Breast epithelium (tissue), 4 donors: ENCODE measurements at regions not wholly inside any gene's neighbourhood (a gene's known extent, or its start where the extent isn't known, plus 50 kb on each side); places are given as distances from the start of the nearest gene placed in this dataset.

Experiments used
- DNase-seq, 2 donors: peaks; one replicate each; pipeline ENCODE4 v3.0.0-alpha.2; 2019; ENCODE audit warnings: low spot score in 2 of 2
- H3K27ac ChIP-seq, 2 donors: fragments of 200-600 bp; sonication (generic) in 1 of 2; one replicate each; pipeline ENCODE4 v1.5.1; 2016 to 2019; ENCODE audit warnings: mild to moderate bottlenecking in 1 of 2
- H3K27me3 ChIP-seq, 2 donors: fragments of 200-600 bp; sonication (generic) in 1 of 2; one replicate each; pipeline versions ENCODE4 v1.5.1 to v1.6.0; 2017 to 2019; ENCODE audit warnings: control low read depth in 1 of 2, mild to moderate bottlenecking in 1 of 2
- H3K36me3 ChIP-seq: fragments of 200-600 bp; one replicate; pipeline ENCODE4 v1.5.1; 2019
- H3K4me1 ChIP-seq, 2 donors: fragments of 200-600 bp; sonication (generic); one replicate each; pipeline ENCODE4 v1.5.1; 2016 to 2019; ENCODE audit warnings: control low read depth in 1 of 2
- H3K4me3 ChIP-seq, 3 donors: fragments of 200-600 bp; sonication (generic); 1 replicate in 2 of 3; 2 replicates in 1 of 3; pipeline ENCODE4 v1.5.1; 2016 to 2019; ENCODE audit warnings: mild to moderate bottlenecking in 3 of 3, moderate library complexity in 2 of 3
- H3K9me3 ChIP-seq, 2 donors: fragments of 200-600 bp; sonication (generic) in 1 of 2; one replicate each; pipeline ENCODE4 v1.5.1; 2016 to 2019; ENCODE audit warnings: control low read depth in 1 of 2
- POLR2A ChIP-seq: fragments of 450-650 bp; IDR thresholded peaks from one replicate; pipeline ENCODE4 v1.6.1; 2016; ENCODE audit warnings: antibody characterized with exemption, mild to moderate bottlenecking, moderate library complexity
- POLR2AphosphoS5 ChIP-seq, 3 donors: sonication (generic); formaldehyde crosslinking; IDR thresholded peaks; one replicate each; pipeline ENCODE4 v1.6.1; 2017; ENCODE audit warnings: antibody characterized with exemption in 3 of 3
- intact Hi-C: fragments of 100-400 bp; cut with DNase I; formaldehyde crosslinking; loops from one replicate; pipeline ENCODE4 v1.15.1; 2023; ENCODE audit warnings: low total_unique reads
- TF ChIP-seq, protein P1 (sequence below), 3 donors: fragments of 450-650 bp; IDR thresholded peaks; one replicate each; pipeline ENCODE4 v1.5.1; 2016 to 2017; ENCODE audit warnings: antibody characterized with exemption in 3 of 3, mild to moderate bottlenecking in 3 of 3, moderate library complexity in 3 of 3

DNA sequence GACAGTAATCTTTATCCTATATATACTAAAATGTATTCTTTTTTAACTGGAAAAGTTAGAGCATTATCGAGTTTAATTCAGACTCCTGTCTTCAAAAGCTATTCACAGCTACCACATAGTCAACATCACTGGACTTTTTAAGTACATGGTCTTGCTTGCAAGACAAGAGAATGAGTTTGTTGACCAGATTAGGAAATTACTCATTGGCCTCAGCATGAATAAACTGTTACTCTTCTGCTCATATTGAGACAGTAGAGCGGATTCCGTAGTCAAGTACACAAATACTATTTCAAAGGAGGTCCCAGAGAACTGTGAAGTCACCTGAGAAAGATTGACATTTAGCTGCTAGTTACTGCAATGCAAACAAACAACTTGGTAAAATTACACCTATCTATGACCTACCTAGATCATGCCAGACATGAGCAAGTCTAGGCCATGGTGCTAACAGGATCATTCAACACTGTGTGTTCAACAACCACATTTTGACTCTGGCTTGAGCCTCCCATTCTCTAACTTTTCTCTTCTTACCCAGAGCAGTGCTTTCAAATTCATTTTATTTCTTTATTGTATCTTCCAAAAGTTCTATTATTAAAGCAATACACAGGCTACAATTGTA lies 280.9 kb downstream of the NEBL start:
- TF ChIP-seq POLR2A (no peak), POLR2AphosphoS5 (IDR thresholded peaks at IDR 0.05) (no peak)
- TF ChIP-seq, protein P1, sequence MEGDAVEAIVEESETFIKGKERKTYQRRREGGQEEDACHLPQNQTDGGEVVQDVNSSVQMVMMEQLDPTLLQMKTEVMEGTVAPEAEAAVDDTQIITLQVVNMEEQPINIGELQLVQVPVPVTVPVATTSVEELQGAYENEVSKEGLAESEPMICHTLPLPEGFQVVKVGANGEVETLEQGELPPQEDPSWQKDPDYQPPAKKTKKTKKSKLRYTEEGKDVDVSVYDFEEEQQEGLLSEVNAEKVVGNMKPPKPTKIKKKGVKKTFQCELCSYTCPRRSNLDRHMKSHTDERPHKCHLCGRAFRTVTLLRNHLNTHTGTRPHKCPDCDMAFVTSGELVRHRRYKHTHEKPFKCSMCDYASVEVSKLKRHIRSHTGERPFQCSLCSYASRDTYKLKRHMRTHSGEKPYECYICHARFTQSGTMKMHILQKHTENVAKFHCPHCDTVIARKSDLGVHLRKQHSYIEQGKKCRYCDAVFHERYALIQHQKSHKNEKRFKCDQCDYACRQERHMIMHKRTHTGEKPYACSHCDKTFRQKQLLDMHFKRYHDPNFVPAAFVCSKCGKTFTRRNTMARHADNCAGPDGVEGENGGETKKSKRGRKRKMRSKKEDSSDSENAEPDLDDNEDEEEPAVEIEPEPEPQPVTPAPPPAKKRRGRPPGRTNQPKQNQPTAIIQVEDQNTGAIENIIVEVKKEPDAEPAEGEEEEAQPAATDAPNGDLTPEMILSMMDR (IDR thresholded peaks at IDR 0.05): no peak

DNA sequence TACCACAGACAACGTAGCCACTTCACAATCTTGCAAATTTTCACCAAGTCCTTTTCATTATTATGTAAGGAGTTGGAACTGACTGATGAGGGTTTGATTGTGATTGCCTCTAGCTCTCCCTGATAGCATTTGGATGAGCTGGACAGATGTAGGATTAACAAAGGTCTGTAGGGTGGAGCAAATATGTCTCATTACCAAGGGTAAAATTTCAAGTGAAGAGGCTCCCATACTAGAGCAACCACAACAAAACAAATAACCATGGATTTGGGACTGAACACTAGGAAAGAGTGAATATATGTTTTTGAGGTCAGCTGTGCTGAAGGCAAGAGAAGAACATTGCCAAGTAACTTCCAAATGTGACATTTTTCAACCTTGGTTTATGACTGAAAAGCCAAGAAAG lies 281.7 kb downstream of the NEBL start:
- Histone ChIP-seq H3K4me1 (no peaks in the 10 kb centered on the region), H3K36me3 (no peaks in the 10 kb centered on the region), H3K9me3 (no peaks in the 10 kb centered on the region), H3K27me3 (no peaks in the 10 kb centered on the region), H3K27ac (no peak overlapping the region), H3K4me3 (no peak overlapping the region)
- intact Hi-C loops: no loop called here
- TF ChIP-seq POLR2A: no peak
- TF ChIP-seq, protein P1 (IDR thresholded peaks at IDR 0.05): no peak
- no peak for TF ChIP-seq POLR2AphosphoS5 (IDR thresholded peaks at IDR 0.05)
- DNase-seq: no peak

More for the DNA sequence above, 280.9 kb downstream of the NEBL start:
- no peak for DNase-seq
- intact Hi-C loops: no loop called here
- Histone ChIP-seq H3K36me3 (no peaks in the 10 kb centered on the region), H3K9me3 (no peaks in the 10 kb centered on the region), H3K27ac (no peak overlapping the region), H3K4me3 (no peak overlapping the region), H3K4me1 (no peaks in the 10 kb centered on the region), H3K27me3 (no peaks in the 10 kb centered on the region)

DNA sequence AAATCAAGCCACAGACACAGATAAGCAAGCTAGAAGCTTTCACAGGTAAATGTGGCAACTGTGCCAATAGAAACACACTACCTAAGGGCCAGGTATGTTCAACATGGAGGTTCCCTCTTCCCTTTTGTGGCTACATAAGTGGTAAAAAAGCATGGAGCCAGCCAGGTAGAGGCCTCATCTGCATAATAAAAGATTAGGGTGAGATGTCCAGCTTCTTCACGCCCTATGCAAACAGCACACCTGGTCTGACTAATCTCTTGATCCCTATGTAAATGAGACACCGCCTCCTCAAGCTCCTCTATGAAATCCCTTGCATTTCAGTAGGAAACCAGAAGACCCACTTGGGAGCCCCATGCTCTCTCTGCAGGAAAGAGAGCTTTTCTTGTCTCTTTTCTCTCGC lies 282.2 kb downstream of the NEBL start:
- DNase-seq: no peak

DNA sequence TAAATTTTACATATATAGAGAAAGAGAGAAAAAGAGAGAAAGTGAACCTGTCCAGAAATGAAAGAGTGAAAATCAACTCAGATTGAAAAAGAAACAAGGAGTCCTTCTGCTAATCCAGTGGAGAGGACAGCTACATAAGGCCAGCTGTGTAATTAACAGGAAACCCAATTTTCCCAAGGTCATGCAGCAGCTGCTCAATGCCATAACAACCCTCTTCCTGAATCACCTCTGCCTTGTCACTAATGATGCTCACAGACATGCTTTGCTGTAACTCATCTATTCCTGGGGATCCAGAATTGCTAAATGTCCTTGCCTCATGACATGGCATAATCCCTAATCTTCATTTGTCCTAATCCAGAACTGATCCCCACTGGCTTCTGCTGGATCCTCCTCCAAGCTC lies 288.6 kb downstream of the NEBL start:
- Histone ChIP-seq H3K27ac (no peak overlapping the region), H3K36me3 (no peaks in the 10 kb centered on the region), H3K4me3 (no peak overlapping the region), H3K27me3 (no peaks in the 10 kb centered on the region), H3K4me1 (no peaks in the 10 kb centered on the region), H3K9me3 (no peaks in the 10 kb centered on the region)
- intact Hi-C loops: no loop called here
- no peak for DNase-seq
- no peak for TF ChIP-seq POLR2AphosphoS5 (IDR thresholded peaks at IDR 0.05)
- TF ChIP-seq, protein P1 (IDR thresholded peaks at IDR 0.05): no peak
- no peak for TF ChIP-seq POLR2A

More for the DNA sequence above, 282.2 kb downstream of the NEBL start:
- H3K9me3 ChIP-seq: no peaks in the 10 kb centered on the region
- H3K36me3 ChIP-seq: no peaks in the 10 kb centered on the region
- no peak overlapping the region for H3K4me3 ChIP-seq
- H3K27ac ChIP-seq: no peak overlapping the region
- H3K4me1 ChIP-seq: no peaks in the 10 kb centered on the region
- no peak for TF ChIP-seq POLR2AphosphoS5 (IDR thresholded peaks at IDR 0.05)
- no peaks in the 10 kb centered on the region for H3K27me3 ChIP-seq
- intact Hi-C loops: no loop called here

DNA sequence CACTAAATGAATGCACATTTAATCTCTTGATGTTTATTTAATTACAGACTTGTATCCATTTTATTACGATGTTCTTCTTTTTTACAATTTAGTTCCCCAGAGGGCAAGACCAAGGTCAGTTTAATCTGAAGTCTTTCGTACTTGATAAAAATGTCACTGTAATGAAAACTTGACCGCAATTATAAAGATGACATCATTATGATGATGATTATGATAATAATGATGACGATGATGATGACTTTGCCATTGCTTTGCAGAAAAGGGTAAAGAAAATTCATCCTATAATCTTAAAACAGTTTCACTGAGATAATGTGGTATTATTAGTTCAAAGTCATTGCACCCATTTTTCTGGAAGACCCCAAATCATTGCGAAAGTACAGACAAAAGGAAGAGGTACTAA lies 290.1 kb downstream of the NEBL start:
- Histone ChIP-seq H3K27me3 (no peaks in the 10 kb centered on the region), H3K27ac (no peak overlapping the region), H3K9me3 (no peaks in the 10 kb centered on the region), H3K36me3 (no peaks in the 10 kb centered on the region), H3K4me3 (no peak overlapping the region), H3K4me1 (no peaks in the 10 kb centered on the region)
- DNase-seq: no peak
- intact Hi-C loops: no loop called here
- TF ChIP-seq POLR2A (no peak), POLR2AphosphoS5 (IDR thresholded peaks at IDR 0.05) (no peak)
- TF ChIP-seq, protein P1 (IDR thresholded peaks at IDR 0.05): no peak
